ENCODE measurements at regions not wholly inside any gene's neighbourhood (a gene's known extent, or its start where the extent isn't known, plus 50 kb on each side); places are given as distances from the start of the nearest gene placed in this dataset.
"Not testable (repeated sequence)": the region's sequence is repeated elsewhere in the genome, so short reads cannot be mapped to it uniquely, and the experiment has no call there.

- Histone ChIP-seq H4K20me1 (ENCODE audit: insufficient read depth, low read length) (no peaks in the 10 kb centered on the region), H3K9me3 (ENCODE audit: insufficient read depth, low read length, severe bottlenecking) (peaks cover under 1% of the 10 kb centered on the region), H3K4me3 (ENCODE audit: low read depth in 1 of 2, low read length in 2 of 2) (no peak overlapping the region), H3K4me1 (ENCODE audit: insufficient read depth, low read length) (no peaks in the 10 kb centered on the region), H3K4me2 (ENCODE audit: insufficient read depth, low read length) (no peak overlapping the region), H2AFZ (ENCODE audit: low read depth, low read length) (no peak overlapping the region), H3K9ac (ENCODE audit: low read depth, low read length) (no peak overlapping the region), H3K79me2 (ENCODE audit: insufficient read depth, low read length) (no peaks in the 10 kb centered on the region), H3K27me3 (ENCODE audit: insufficient read depth, low read length, poor library complexity) (no peaks in the 10 kb centered on the region), H3K36me3 (ENCODE audit: insufficient read depth, low read length) (no peaks in the 10 kb centered on the region), H3K27ac (ENCODE audit: low read length) (no peak overlapping the region)
- TF ChIP-seq EZH2 (IDR thresholded peaks at IDR 0.05; ENCODE audit: borderline replicate concordance, low read depth, low read length, severe bottlenecking) (no peak), CTCF (IDR thresholded peaks at IDR 0.05; ENCODE audit: borderline replicate concordance, extremely low read depth, low read length, poor library complexity, severe bottlenecking) (no peak)
- no peak for DNase-seq
- no peak for ATAC-seq (ENCODE audit: insufficient read depth, low read depth)
Measured at GRCh38 chr14:84482256-84483071, 1047.5 kb upstream of the FLRT2 start.

GRCh38 chr14:84483072-84483420 is 1046.9 kb upstream of the FLRT2 start:
- H3K36me3 ChIP-seq (ENCODE audit: insufficient read depth, low read length), result no peaks in the 10 kb centered on the region
- TF ChIP-seq EZH2 (IDR thresholded peaks at IDR 0.05; ENCODE audit: borderline replicate concordance, low read depth, low read length, severe bottlenecking) (no peak), CTCF (IDR thresholded peaks at IDR 0.05; ENCODE audit: borderline replicate concordance, extremely low read depth, low read length, poor library complexity, severe bottlenecking) (no peak)
- no peaks in the 10 kb centered on the region for H3K79me2 ChIP-seq (ENCODE audit: insufficient read depth, low read length)
- no peaks in the 10 kb centered on the region for H4K20me1 ChIP-seq (ENCODE audit: insufficient read depth, low read length)
- no peak overlapping the region for H3K27ac ChIP-seq (ENCODE audit: low read length)
- peaks cover 2% of the 10 kb centered on the region for H3K9me3 ChIP-seq (ENCODE audit: insufficient read depth, low read length, severe bottlenecking)
- no peak overlapping the region for H3K4me2 ChIP-seq (ENCODE audit: insufficient read depth, low read length)
- H3K4me3 ChIP-seq (ENCODE audit: low read depth in 1 of 2, low read length in 2 of 2), result no peak overlapping the region
- H3K4me1 ChIP-seq (ENCODE audit: insufficient read depth, low read length), result no peaks in the 10 kb centered on the region
- no peaks in the 10 kb centered on the region for H3K27me3 ChIP-seq (ENCODE audit: insufficient read depth, low read length, poor library complexity)
- no peak for DNase-seq
- no peak overlapping the region for H3K9ac ChIP-seq (ENCODE audit: low read depth, low read length)
- ATAC-seq (ENCODE audit: insufficient read depth, low read depth), result no peak
- no peak overlapping the region for H2AFZ ChIP-seq (ENCODE audit: low read depth, low read length)

- not testable (repeated sequence) for H3K27me3 ChIP-seq (ENCODE audit: insufficient read depth, low read length, poor library complexity); H3K4me2 ChIP-seq (ENCODE audit: insufficient read depth, low read length); ATAC-seq (ENCODE audit: insufficient read depth, low read depth); H3K79me2 ChIP-seq (ENCODE audit: insufficient read depth, low read length); H2AFZ ChIP-seq (ENCODE audit: low read depth, low read length); DNase-seq; H3K27ac ChIP-seq (ENCODE audit: low read length); H3K4me3 ChIP-seq (ENCODE audit: low read depth in 1 of 2, low read length in 2 of 2); H4K20me1 ChIP-seq (ENCODE audit: insufficient read depth, low read length); H3K36me3 ChIP-seq (ENCODE audit: insufficient read depth, low read length); H3K9ac ChIP-seq (ENCODE audit: low read depth, low read length); H3K4me1 ChIP-seq (ENCODE audit: insufficient read depth, low read length); H3K9me3 ChIP-seq (ENCODE audit: insufficient read depth, low read length, severe bottlenecking)
Measured at GRCh38 chr14:84484243-84484642, 1045.7 kb upstream of the FLRT2 start.

- TF ChIP-seq CTCF (IDR thresholded peaks at IDR 0.05; ENCODE audit: borderline replicate concordance, extremely low read depth, low read length, poor library complexity, severe bottlenecking), result no peak
- TF ChIP-seq EZH2 (IDR thresholded peaks at IDR 0.05; ENCODE audit: borderline replicate concordance, low read depth, low read length, severe bottlenecking), result no peak
- Histone ChIP-seq H3K9ac (ENCODE audit: low read depth, low read length) (no peak overlapping the region), H3K4me1 (ENCODE audit: insufficient read depth, low read length) (no peaks in the 10 kb centered on the region), H3K4me2 (ENCODE audit: insufficient read depth, low read length) (no peak overlapping the region), H3K9me3 (ENCODE audit: insufficient read depth, low read length, severe bottlenecking) (peaks cover 2% of the 10 kb centered on the region), H3K79me2 (ENCODE audit: insufficient read depth, low read length) (no peaks in the 10 kb centered on the region), H2AFZ (ENCODE audit: low read depth, low read length) (no peak overlapping the region), H3K27me3 (ENCODE audit: insufficient read depth, low read length, poor library complexity) (no peaks in the 10 kb centered on the region), H3K4me3 (ENCODE audit: low read depth in 1 of 2, low read length in 2 of 2) (no peak overlapping the region), H3K36me3 (ENCODE audit: insufficient read depth, low read length) (no peaks in the 10 kb centered on the region), H3K27ac (ENCODE audit: low read length) (no peak overlapping the region), H4K20me1 (ENCODE audit: insufficient read depth, low read length) (no peaks in the 10 kb centered on the region)
- ATAC-seq (ENCODE audit: insufficient read depth, low read depth) (no peak), DNase-seq (no peak)
Measured at GRCh38 chr14:84485036-84485435, 1044.9 kb upstream of the FLRT2 start.

All from DND-41 (cell line).